ENCODE measurements at regions not wholly inside any gene's neighbourhood (a gene's known extent, or its start where the extent isn't known, plus 50 kb on each side); places are given as distances from the start of the nearest gene placed in this dataset.

DNA sequence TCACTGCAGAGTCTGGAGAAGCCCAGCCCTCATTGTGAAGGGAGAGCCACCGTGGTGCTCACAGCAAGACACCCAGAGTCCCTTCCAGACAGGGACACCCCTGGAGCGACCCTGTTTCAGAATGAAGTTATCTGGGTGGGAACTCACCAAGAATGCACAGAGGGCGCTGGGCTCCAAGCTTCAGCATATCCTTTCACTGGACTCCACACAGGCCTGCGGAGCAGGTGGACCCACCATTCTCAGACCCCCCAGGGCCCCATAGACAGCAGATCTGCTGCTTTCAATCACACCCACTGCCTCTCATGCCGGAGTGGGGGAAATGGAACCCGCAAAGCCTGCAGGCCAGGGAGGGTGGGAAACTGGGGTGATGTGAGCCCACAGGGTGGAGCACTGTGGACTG is 87.8 kb downstream of the RRM2 start:
- TF ChIP-seq, protein P1, sequence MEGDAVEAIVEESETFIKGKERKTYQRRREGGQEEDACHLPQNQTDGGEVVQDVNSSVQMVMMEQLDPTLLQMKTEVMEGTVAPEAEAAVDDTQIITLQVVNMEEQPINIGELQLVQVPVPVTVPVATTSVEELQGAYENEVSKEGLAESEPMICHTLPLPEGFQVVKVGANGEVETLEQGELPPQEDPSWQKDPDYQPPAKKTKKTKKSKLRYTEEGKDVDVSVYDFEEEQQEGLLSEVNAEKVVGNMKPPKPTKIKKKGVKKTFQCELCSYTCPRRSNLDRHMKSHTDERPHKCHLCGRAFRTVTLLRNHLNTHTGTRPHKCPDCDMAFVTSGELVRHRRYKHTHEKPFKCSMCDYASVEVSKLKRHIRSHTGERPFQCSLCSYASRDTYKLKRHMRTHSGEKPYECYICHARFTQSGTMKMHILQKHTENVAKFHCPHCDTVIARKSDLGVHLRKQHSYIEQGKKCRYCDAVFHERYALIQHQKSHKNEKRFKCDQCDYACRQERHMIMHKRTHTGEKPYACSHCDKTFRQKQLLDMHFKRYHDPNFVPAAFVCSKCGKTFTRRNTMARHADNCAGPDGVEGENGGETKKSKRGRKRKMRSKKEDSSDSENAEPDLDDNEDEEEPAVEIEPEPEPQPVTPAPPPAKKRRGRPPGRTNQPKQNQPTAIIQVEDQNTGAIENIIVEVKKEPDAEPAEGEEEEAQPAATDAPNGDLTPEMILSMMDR (IDR thresholded peaks at IDR 0.05; ENCODE audit: low read length, missing control alignments), result no peak

DNA sequence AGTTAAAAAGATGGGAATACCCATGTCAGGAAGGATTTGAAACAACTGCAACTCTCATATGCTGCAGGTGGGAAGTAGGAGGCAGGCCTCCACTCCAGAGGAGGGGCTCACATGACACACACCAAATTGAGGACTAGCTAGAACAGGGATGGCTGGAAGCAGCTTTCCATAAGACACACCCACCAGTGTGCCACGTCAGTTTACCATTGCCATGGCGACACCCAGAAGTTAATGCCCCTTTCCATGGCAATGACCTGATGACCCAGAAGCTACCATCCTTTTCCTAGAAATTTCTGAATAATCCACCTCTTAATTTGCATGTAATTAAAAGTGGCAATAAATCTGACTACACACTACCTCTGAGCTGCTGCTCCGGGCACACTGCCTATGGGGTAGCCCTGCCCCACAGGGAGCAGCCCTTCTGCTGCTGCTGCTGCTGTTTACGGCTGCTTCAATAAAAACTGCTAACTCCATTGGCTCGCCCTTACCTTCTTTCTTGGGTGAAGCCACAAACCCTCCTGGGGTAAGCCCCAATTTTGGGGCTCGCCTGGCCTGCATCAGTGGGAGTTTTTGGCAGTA is 89.4 kb downstream of the RRM2 start:
- TF ChIP-seq, protein P1 (IDR thresholded peaks at IDR 0.05; ENCODE audit: low read length, missing control alignments), result no peak
- no peak for DNase-seq (ENCODE audit: low read depth)

More for the DNA sequence above, 87.8 kb downstream of the RRM2 start:
- DNase-seq (ENCODE audit: low read depth), result no peak
- H3K4me3 ChIP-seq (replicated peaks; ENCODE audit: low read depth, low read length), result no peak overlapping the region

DNA sequence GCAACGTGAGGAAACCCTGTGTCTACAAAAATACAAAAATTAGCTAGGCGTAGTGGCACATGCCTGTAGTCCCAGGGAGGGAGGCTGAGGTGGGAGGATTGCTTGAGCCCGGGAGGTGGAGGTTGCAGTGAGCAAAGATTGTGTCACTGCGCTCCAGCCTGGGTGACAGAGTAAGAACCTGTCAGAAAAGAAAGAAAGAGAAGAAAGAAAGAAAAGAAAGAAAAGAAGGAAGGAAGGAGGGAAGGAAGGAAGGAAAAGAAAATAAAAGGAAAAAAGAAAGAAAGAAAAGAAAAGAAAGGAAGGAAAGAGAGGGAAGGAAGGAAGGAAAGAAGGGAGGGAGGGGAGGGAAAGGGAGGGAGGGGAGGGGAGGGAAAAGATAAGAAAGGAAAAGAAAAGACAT is 89.9 kb upstream of the HPCAL1 start:
- H3K4me3 ChIP-seq (replicated peaks; ENCODE audit: low read depth, low read length), result no peak overlapping the region
- TF ChIP-seq, protein P1 (IDR thresholded peaks at IDR 0.05; ENCODE audit: low read length, missing control alignments), result no peak
- DNase-seq (ENCODE audit: low read depth), result no peak

More for the DNA sequence above, 89.4 kb downstream of the RRM2 start:
- H3K4me3 ChIP-seq (replicated peaks; ENCODE audit: low read depth, low read length), result no peak overlapping the region

DNA sequence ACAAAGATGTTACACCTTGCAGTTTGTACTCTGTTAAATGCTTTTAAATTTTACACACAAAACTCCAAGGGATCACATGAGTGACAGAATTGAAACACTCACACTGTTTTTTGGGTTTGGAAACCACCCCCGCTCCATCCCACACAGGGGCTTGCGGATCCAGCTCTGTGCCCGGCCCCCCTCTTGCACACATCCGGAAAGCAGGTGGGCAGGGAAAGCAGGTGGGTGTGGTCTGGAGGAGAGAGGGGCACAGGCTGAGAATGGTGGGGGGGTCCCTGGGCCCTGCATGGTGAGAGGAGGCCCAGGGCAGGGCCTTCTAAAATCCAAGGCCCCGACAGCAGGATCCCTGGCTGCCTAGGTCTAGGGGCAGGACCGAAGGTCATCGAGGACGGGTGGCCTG is 88.5 kb upstream of the HPCAL1 start:
- TF ChIP-seq, protein P1 (IDR thresholded peaks at IDR 0.05; ENCODE audit: low read length, missing control alignments), result no peak
- DNase-seq (ENCODE audit: low read depth), result no peak
- H3K4me3 ChIP-seq (replicated peaks; ENCODE audit: low read depth, low read length), result no peak overlapping the region

DNA sequence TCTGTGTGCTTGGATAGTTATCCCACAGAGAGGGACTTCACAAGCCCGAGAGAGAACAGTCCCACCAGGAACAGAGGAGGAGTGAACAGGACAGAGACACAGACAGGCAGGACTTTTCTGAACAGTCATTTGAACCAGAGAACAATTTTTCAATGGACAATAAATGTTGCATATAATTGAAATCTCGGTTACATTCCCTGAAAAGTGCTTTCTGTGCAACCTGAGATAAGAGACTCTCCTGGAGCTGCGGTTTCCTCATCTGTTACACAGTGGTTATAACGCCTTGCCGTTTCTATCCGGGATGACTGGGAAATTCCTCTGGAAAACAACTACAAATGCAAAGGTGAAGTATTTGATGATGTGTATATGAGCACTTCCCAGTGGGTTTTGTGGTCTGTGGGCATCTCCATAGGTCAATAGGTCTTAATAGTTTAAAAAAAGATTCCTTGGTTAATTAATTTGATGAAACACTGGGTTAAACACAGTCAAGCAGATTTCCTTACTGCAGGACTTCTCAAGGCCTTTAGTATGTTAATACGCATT is 87.2 kb upstream of the HPCAL1 start:
- DNase-seq (ENCODE audit: low read depth), result no peak
- no peak overlapping the region for H3K4me3 ChIP-seq (replicated peaks; ENCODE audit: low read depth, low read length)
- TF ChIP-seq, protein P1 (IDR thresholded peaks at IDR 0.05; ENCODE audit: low read length, missing control alignments), result no peak

DNA sequence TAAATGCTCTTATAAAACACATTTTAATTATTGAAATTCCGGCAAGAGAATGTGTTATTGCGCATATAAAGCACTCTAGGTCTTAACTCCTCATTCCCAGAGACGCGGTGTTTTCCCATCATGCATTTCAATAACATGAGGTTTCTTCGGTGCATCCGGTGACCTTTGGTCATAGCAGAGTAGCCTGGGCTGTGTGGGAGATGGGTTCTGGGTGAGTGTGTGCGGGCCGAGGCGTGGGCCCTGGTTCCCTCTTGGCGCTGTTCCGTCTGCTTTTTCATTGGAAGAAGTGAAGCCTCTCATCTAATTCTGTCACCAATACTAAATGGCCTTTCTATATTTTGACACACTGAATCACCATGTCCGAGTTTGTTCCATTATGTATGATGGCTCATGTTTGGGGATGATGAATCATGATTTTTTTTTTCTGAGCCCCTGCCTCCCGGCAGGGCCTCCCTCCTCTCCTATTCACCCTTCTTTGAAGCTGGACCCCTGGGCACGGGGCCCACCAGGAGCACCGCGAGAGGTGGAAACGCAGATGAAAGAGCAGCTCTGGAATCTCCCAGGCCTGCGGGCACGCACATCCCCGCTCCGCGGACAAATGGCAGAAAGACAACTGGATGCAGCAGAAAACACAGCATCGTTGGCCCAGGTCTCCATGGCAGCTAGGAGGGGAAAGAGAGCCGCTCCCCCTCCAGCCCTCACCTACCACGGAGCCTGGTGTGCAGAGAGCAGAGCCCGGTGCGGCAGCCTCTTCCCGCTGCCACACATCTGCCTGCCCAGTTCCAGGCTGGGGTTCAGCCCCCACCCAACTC is 85.8 kb upstream of the HPCAL1 start:
- H3K4me3 ChIP-seq (replicated peaks; ENCODE audit: low read depth, low read length), result no peak overlapping the region
- TF ChIP-seq, protein P1 (IDR thresholded peaks at IDR 0.05; ENCODE audit: low read length, missing control alignments), result no peak
- no peak for DNase-seq (ENCODE audit: low read depth)
